ENCODE measurements at regions not wholly inside any gene's neighbourhood (a gene's known extent, or its start where the extent isn't known, plus 50 kb on each side); places are given as distances from the start of the nearest gene placed in this dataset.
"Not testable (repeated sequence)": the region's sequence is repeated elsewhere in the genome, so short reads cannot be mapped to it uniquely, and the experiment has no call there.

DNA sequence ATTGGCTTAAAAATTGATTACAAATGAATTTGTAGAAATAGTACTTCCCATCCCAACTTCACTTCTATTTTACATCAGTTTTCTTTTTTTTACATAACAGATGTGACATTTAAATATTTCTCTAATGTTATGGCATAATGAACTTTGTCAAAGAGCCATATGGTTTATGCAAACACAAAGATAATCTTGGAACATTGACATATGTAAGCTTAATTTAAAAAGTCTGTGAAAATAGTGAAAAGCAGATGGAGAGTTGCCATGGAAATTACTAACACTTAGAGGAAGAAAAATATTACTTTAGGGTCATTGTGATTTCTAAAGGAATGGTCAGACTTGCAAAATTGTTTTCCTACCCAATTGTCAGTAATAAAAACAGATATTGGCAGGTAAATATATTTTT is 232.4 kb downstream of the AEBP2 start:
- no peak for DNase-seq

DNA sequence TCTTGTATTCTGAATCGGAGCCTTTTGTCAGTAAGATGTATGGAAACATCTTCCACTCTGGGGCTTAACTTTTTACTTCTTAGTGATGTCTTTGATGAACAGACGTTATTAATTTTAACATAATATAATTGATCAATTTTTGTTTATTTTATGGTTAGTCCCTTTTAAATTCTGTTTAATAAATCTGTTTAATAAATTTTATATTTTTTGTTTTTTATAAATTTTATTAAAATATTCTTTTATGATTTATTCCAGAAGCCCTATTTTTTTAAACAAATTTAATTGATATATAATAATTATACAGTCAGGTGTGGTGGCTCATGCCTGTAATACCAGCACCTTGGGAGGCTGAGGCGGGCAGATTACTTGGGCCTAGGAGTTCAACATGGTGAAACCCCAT is 235.1 kb downstream of the AEBP2 start:
- DNase-seq = no peak

DNA sequence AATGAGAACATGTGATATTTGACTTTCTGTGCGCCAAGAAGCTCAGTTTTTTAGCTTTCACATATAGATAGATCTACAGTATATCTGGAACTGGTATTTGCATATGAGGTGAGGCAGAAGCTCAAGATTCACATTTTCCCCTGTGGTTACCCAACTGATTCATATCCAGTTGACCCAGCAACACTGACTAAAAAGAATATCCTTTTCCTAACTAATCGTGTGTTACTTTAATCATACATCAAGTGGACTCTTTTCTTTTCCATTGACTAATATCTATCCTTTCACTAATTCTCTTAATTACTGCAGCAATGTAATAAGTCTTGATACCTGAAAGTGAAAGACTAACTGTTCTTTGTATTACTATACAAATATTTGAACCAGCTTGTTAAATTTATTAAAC is 236.1 kb downstream of the AEBP2 start:
- no peak for DNase-seq

DNA sequence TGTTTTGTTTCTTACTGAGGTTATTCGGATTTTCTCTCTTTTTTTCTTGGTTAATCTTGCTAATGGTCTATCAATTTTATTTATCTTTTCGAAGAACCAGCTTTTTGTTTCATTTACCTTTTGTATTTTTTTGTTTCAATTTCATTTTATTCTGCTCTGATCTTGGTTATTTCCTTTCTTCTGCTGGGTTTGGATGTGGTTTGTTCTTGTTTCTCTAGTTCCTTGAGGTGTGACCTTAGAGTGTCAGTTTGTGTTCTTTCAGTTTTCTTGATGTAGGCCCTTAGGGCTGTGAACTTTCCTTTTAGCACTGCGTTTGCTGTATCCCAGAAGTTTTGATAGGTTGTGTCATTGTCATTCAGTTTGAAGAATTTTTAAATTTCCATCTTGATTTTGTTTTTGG is 239.2 kb downstream of the AEBP2 start:
- not testable (repeated sequence) for DNase-seq

DNA sequence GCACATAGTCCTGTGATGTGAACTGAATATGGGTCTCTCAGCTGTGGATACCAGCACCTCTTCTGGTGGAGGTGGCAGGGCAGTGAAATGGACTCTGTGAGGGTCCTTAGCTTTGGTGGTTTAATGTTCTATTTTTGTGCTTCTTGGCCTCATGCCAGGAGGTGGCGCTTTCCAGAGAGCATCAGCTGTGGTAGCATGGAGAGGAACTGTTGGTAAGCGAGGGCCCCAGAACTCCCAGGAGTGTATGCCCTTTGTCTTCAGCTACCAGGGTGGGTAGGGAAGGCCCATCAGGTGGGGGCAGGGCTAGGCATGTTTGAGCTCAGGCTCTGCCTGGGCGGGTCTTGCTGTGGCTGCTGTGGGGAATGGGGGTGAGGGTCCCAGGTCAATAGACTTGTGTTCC is 241.7 kb downstream of the AEBP2 start:
- DNase-seq = no peak

DNA sequence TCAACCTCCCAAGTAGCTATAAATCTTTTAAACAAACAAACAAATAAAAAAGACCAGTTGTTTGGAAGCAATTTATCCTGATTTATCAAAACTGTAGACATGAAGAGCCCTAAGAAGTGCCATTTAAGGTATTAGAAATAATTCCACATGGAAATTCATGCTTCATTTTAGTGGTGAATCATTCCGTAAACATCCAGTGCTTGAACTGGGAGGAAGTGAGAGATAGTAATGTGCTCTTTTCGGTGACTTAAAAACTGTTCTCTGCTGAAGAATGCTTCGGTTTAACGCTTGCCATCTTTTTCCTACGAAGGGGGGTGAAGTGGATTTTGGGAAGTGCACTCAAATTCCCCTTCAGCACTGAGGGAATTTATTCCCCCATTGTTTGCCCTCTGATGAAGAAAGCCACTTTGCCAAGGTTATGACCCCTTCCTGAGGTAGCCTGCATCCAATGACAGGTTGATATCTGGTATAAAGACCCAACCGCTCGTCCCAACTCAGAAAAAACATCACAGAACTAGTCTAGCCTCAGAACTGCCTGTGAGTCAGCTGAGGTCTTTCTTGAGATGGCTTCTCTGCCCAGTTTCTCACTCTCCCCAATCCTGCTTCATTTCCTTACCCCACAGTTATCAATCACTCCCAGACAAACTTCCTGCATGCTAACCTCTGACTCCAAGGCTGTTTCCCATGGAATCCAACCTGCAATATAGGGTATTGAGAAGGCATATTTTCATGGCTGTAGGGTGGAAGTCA is 244.1 kb downstream of the AEBP2 start:
- DNase-seq = no peak

DNA sequence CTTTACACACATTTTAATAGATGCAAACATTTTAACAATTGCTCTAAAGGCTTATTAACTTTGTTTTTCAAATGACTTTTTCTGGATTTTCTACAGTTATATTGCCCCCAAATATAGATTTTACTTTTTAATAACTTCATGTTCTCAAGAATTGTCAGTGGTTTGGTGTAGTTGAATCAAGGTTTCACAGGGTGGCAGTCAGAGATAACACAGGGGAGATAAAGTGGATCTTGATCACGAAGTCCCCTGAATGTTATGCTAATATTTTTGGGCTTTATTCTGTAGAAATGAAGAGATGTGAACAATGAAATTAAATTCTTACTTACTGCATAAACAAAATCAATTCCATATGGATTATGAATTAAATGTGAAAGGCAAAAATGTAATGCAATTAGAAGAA is 248.1 kb downstream of the AEBP2 start:
- DNase-seq = no peak

DNA sequence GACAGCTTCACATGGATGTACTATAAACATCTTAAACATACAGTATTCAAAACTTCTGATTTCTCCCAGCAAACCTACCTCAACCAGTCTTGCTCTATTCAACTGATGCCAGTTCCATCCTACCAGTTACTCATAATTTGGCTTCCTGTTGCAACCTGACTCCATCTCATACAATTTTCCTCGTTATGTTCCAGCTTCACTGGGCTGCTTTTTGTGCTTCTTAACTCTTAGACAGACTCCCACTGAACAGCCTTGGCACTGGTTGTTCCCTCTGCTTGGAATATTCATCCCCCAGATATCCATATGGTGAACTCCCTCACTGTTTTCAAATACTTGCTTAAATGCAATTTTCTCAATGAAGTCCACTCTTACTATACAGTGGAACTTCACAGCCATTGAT is 249.2 kb downstream of the AEBP2 start:
- DNase-seq = no peak

DNA sequence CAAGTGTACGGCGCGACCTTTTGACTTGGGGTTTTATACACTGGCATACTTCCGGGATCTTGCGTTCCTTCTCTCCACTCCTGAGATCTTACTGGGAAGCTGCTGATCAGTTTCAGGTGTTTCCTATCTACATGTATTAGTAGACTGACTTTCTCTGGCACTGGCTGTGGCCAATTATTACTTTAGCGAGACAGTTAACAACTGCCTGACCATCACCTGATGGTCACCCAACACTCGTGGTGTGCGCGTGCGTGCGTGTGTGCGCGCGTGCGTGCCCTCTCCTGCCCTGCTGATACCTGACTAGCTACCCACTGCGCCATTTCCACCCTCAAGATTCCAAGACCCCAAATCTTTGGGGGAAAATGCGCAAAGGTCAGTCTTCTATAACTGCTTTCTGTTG is 249.9 kb downstream of the AEBP2 start:
- no peak for DNase-seq

DNA sequence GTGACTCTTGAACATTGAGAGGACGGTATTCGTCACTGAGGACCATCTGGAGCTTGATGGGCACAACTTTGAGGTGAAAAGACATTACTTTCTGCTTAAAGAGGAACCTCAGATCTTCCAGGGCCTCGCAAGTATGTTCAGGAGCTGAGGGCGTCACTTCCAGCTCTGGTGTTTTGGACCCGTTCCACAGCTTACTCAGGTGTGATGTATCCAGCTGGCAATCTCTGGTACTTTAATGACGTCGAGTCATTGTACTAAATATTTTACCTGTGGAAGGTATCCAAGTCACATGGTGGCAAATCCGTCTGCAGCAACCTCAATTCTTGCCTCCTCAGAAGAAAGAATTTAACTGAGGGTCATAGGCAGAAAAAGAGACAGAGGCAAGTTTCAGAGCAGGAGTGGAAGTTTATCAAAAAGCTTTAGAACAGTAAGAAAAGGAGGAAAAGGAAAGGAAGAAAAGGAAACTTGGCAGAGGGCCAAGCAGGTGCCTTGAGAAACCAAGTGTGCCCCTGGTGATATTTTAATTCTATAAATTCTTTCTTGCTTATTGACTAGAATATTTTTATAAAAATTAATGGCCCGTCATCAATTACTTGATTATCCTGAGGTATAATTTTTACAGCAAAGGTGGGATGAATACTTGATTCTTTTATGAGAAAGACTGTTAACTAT is 250.6 kb downstream of the AEBP2 start:
- no peak for DNase-seq

DNA sequence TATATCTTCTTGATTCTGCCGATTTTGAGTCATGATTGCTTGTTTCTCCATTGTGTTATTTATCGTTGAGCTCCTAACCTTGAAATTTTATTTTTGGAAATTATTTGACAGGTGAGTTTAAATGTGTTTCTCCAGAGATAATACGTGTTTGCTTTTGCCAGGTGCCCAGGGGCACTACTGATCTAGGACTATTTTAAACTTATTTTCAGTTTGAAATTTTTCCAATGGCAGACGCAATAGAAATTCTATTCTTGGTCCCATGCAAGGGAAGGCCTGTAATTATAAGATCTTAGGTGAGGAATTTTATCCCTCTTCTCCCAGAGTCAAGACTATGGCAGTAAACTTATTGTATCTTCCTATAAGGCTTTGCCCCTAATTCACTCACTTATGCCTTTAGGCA is 252.8 kb downstream of the AEBP2 start:
- no peak for DNase-seq

DNA sequence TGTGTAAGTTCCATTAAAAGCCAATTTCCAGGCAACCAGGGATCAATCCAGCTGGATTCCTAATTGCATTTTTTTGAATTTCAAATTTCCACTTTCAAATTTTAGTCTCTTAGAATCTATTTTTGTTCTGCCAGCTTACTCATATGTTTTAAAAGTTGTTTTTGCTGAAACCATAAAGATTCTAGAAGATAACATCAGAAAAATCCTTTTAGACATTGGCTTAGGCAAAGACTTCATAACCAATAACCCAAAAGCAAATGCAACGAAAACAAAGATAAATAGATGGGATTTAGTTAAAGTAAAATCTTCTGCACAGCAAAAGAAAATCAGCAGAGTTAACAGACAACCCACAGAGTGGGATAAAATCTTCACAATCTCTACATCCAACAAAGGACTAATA is 253.3 kb downstream of the AEBP2 start:
- DNase-seq = no peak

DNA sequence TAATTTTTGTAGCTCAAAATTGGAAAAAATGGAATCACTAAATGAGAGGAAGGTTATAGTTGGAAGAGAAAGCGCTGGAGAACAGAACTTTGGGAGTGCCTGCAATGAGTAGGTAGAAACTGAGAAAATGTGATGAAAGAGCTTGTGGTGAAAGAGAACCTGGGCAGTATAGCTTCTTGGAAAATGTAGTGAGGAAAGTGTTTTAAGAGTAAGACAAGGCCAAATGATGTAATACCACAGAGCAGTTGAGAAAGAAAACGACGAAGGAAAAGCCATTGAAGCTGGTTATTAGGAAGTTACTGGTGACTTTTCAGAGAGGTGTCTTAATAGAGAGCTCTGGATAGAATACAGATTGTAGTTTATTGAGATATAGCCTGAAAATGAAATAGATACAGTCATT is 255.3 kb downstream of the AEBP2 start:
- no peak for DNase-seq

DNA sequence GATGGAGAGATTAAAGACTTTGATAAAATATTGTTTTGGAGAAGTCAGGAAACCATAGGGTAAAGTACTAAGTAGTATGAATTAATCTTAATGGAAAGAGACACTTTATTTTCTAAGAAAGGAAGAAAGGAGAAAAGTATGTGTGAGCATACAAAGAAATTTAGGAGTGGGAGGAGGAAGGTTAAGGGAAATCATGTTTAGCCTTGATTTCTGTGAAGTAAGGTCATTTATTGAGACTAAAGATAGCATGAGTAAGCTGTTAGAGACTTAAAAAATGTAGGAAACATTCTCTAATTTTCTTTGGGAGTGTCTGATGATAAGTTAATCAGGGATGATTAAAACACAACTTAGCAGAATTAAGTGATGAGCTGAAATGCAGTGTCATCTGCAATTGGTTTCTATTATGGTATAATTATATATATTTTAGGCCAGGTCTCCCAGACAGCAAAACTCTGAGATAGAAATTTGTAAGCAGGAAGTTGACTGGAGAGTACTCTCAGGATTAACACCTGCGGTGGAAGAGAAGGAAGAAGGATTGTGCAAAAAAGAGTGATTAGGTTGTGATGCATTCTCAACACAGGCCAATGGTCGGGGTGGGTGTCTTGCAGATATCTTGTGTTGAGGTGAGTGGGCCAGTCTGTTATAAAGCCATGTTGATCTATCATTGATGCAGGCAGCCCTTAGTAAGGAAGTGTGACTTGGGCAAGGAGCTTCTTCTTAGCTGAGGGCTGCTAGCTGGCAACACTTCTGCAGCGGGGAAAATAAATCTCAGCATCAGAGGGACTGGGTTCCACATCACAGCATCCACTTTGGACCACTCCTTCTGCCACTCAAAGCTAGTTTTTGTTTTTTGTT is 256.2 kb downstream of the AEBP2 start:
- no peak for DNase-seq

DNA sequence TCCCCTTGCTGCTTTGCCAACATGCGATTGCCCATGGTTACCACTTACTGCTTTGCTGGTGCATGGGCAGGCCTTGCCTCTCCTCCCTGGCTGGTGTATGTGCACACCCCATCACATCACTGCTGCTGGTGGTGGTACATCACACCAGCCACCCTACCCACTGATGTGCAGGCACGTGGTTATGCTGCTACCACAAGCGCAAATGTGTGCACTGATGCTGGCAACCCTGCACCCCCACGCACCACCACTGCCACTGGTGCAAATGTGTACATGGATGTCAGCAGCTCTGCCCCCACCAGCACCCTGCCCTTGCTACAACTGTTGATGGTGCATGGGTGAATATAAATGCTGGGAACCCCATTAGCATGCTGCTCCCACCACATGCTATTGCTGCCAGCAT is 261.7 kb downstream of the AEBP2 start:
- DNase-seq = no peak

DNA sequence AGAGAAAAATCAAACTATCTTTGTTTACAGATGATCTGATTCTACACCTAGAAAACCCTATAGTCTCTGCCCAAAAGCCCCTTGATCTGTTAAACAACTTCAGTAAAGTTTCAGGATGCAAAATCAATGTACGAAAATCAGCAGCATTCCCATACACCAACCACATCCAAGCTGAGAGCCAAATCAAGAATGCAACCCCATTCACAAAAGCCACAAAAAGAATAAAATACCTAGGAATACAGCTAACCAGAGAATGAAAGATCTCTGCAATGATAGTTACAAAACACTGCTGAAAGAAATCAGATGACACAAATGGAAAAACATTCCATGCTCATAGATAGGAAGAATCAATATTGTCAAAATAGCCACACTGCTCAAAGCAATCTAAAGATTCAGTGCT is 265.7 kb downstream of the AEBP2 start:
- no peak for DNase-seq

DNA sequence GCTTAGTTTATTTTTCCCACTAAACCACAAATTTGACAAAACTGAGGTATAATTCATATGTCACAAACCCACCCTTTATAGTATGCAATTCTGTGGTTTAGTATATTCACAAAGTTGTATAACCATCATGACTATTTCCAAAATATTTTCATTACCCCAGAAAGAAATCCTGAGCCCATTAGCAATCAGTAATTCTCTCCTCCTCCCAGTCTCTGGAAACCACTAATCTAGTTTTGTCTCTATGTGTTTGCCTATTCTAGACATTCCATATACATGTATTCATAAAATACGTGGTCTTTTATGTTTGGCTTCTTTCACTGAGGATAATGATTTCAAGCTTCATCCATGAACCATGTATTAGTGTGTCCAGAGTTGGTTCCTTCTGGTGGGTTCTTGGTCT is 267.6 kb downstream of the AEBP2 start:
- no peak for DNase-seq

DNA sequence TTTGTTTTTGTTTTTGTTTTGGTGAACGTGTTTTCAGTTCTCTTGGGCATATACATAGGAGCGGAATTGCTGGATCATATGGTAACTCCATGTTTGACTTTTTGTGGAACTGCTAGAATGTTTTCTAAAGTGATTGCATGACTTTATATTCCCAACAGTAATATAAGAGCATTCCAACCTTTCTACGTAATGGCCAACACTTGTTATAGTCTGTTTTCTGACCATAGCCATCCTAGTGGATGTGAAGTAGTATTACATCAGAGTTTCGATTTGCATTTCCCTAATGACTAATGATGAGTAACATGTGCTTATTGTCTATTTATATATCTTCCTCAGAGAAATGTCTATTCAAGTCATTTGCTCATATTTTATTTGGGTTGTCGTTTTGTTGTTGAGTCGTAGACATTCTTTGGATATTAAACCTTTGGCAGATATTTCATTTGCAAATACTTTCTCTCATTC is 268.7 kb downstream of the AEBP2 start:
- DNase-seq = no peak

DNA sequence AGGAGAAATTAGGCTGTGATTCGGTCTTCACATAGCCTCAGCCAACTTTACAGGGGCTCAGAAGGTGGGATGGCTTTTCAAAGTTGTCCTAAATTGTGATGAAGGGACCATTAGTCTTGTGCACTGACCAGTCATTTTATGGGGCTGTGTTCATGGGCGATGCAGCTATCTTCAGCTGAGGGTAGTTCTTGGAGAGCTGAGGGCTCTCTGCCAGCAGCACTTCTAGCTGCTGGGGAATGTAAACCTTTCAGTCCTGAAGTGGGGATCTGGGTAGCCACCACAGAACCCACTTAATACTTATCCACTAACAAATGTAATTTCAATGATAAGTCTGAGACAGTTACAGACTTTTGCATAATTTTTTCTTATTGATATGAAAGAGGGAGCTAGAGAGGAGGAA is 270.6 kb downstream of the AEBP2 start:
- DNase-seq = no peak

DNA sequence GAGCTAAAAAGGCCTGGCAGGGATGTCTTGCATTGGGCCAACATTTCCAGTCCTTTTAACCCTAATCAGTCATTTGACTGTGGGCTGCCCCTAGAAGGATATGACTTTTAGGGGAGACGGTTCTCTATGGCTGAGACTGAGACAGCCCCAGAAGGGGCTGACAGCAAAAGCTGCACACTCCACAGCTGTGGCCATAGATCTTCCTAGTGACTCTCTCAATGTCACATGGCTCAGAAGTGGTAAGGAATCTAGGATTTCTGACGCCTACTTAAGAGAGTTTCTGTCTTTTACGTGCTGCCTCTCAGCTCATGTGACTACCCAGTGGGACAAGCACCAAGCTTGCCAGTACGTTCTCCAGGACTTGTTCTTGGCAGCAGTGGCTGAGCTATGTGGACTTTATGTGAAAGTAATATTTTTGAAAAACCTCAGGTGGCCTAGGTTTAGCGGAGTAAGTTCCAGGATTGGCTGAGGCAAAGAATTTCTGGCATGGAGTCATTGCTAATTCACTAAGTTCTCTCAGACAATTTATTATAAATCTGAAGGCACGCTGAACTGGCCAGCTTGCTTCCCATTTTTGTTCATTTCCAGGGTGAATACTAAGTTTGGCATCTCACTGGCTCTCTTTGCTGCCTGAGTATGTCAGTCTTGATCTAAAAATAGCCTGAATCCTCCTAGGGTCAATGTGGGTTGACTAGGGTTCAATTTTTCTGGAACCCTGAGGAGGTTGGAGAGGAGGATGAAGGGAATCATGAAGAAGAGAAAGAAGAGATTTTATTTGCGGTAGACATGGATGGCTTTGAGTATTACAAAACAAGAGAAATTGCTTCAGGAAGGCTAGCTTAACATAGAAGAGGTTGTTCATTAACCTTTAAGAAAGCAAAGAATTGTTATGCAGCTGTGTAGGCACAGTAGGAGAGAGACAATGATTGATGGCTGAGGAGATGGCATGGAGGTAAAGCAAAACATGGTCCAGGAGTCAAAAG is 271.8 kb downstream of the AEBP2 start:
- no peak for DNase-seq

DNA sequence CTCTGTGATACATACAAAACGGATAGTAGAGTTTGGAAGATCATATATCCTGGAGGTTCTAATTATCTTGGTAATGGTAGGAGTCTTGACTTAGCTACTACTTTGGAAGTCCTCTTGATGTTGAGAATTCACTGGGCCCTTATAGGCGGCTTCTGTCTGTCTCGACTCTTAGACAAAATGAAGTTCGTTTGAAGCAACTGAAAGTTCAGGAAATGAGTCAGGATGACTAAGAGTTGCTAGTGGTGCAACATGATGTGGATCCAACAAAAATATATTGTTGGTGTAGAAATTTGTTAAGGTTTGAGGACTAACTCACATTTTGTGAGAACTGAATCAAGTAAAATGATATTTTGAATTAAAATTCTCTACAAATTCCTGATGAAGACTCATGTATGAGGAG is 272.7 kb downstream of the AEBP2 start:
- DNase-seq = no peak

DNA sequence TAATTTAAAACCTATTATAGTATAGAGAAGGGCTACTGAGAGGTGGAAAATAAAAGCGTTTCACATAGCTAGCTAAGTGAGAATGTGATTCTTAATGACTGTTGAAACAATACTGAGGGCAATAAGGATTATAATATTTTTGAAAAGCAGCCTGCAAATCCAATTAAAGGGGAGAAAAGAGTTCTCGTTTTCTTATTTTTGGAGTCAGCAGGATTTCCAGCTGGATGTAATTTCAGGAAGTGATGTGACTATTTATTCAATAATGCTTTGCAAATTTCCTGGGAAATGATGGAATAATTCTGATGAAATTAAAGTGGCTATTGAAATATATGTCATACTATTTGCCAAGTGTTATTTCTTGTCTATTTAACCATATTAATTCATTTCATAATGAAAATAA is 279.1 kb downstream of the AEBP2 start:
- DNase-seq = no peak

DNA sequence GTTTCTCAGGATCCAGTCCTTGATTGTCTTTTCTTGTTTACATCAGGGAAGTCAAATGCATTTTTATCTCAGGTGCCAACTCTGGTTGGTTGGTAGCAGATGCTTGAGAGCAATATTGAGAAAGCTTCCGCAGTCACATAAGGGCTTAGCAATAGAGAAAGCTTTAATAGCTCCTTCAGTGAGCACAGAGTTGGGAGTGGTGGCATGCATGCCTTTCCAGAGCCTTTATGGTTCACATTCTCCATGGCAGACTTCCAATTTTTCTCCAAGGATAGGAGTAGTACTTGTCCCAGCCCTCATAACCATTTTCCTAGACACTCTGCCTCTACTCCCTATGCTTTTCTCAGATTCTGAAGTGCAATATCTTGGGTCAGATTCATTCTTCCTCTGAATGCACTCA is 280.4 kb downstream of the AEBP2 start:
- DNase-seq = no peak
